ENCODE measurements at regions not wholly inside any gene's neighbourhood (a gene's known extent, or its start where the extent isn't known, plus 50 kb on each side); places are given as distances from the start of the nearest gene placed in this dataset.
"Not testable (repeated sequence)": the region's sequence is repeated elsewhere in the genome, so short reads cannot be mapped to it uniquely, and the experiment has no call there.

DNA sequence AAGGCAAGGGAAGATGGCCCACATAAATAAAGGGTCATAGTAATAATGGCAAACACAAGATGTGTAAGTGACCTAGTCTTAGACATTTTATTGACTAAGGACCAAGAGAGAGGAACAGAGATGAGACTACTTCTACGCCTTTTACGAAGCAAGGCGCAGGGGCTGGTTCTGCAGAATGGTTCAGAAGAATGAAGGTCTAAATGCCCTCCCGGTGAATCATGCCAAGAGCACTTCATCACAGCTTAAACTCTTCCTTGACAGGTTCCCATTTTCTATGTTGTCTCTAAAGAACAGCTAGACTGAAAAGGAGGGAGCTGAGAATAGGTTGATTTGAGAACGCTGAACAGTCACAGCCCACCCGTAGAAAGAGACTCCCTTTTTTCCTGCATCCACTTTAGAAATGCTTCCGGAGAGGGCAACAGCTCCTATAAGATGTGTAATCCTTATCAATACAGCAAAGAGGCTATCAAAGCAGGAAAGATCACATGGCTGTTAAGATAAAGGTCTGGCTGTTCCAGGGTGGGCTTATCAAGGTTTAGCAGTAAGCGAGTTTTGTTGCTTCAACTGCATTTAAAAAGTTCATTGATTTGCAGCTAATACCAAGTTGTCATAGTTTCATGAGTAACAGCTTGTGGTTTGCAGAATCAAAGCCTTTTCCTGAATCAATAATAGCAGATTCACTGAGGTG is 93.4 kb upstream of the AUTS2 start:
- no peak for DNase-seq (ENCODE audit: low read depth in 2 of 2, low spot score in 1 of 2)

DNA sequence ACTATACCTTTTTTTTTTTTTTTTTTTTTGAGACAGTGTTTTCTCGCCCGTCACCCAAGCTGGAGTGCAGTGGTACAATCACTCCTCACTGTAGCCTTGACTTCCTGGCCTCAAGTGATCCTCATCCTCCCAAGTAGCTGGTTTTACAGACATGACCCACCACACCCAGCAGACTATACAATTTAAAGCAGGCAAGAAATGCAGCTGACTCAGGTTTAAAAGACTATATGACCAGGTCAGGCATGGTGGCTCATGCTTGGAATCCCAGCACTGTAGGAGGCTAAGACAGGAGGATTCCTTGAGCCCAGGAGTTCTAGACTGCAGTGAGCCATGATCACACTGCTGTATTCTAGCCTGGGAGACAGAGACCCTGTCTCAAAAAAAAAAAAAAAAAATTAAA is 89.5 kb upstream of the AUTS2 start:
- no peak for DNase-seq (ENCODE audit: low read depth in 2 of 2, low spot score in 1 of 2)

GRCh38 chr7:69510114-69510513 is 88.2 kb upstream of the AUTS2 start:
- no peak for DNase-seq (ENCODE audit: low read depth in 2 of 2, low spot score in 1 of 2)

DNA sequence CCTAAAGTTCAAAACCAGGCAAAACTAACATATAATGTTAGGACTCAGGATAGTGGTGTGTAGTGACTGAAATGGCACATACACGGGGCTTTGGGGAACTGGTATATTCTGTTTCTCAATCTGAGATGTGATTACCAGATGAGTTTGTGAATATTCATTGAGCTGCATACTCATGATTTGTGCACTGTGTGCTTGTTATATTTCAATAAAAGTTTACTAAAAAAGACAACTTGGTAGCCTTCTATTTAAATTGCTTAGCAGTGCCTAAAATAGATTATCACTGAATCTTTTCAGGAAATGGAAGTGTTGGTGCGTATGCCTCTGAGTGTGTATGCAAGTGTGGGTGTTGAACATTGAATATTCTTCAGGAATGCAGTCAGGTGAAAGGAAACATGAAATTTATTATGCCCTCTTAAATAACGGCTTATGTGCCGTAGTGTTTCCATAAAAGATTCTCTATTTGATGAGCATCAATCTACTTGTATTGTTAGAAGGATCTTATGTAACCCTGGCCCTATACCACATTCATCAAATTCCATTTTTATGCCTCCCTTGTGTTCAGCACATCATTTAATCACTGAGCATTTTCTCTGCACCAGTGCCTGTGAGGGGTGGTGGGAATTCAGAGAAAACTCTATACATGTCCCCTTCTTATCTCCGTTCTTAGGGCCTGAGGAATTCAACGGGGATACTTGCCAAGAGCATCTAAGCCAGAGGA is 82.6 kb upstream of the AUTS2 start:
- no peak for DNase-seq (ENCODE audit: low read depth in 2 of 2, low spot score in 1 of 2)

- DNase-seq (ENCODE audit: low read depth in 2 of 2, low spot score in 1 of 2) = no peak
These were observed 81.9 kb upstream of the AUTS2 start for GRCh38 chr7:69516238-69516820.

- DNase-seq (ENCODE audit: low read depth in 2 of 2, low spot score in 1 of 2) = no peak
These were observed 80.1 kb upstream of the AUTS2 start for GRCh38 chr7:69517985-69518704.

GRCh38 chr7:69518705-69519077 is 79.6 kb upstream of the AUTS2 start:
- DNase-seq (ENCODE audit: low read depth in 2 of 2, low spot score in 1 of 2) = no peak

DNA sequence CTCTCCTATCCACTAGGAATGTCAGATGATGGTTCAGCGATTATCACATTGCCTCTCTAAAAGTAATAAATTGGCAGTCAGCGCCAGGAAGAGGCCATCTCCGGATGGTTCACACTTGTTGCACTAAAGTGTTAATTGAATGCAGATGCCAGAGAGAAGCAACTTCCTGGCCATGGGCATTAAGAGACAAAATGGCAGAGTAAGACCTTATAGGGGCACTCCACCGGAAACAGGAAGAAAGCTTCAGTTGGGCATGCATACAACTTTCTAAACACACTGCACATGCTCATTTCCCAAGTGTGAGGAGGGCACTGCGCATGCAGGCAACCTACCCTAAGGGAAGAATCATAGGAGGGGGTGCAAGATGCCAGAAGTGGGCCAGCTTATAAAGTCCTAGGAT is 71.7 kb upstream of the AUTS2 start:
- DNase-seq (ENCODE audit: low read depth in 2 of 2, low spot score in 1 of 2) = no peak

DNA sequence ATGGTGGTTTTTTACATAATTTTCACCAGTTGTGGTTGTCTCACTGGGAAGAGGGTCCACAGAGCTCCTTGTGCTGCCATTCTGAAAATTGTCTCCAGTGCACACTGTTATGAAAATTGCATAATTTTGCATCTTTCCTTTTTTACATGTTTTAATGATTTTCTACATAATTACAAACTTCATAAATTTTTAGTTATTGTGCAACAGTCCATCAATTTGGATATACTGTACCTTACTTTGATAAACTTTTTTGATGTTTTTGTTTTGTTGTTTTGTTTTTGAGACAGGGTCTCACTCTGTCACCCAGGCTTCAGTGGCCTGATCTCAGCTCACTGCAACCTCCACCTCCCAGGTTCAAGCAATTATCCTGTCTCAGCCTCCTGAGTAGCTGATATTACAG is 70.6 kb upstream of the AUTS2 start:
- DNase-seq (ENCODE audit: low read depth in 2 of 2, low spot score in 1 of 2) = no peak

GRCh38 chr7:69531050-69531449 is 67.2 kb upstream of the AUTS2 start:
- DNase-seq (ENCODE audit: low read depth in 2 of 2, low spot score in 1 of 2) = no peak

- no peak for DNase-seq (ENCODE audit: low read depth in 2 of 2, low spot score in 1 of 2)
These were observed 63.7 kb upstream of the AUTS2 start for GRCh38 chr7:69534461-69535041.

- DNase-seq (ENCODE audit: low read depth in 2 of 2, low spot score in 1 of 2) = no peak
These were observed 60.6 kb upstream of the AUTS2 start for GRCh38 chr7:69537691-69538090.

DNA sequence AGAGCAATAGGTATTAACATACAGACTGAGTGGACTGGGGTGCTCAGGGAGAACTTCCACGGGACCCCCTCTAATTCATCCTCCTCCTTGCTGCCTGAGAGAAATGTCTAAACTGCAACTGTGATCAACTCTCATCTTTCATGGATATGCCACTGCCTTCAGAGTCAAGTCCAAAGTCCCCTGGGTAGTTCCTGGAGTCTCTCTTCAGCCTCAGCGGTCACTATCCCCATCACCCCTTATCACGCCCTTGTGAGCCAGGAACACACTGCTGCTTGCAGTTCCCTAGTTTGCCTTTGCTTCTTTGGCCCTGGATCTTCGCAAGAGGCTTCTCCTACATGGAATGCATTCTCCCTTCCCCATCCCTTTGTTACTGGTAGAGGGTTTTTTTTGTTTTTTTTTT is 58.7 kb upstream of the AUTS2 start:
- no peak for DNase-seq (ENCODE audit: low read depth in 2 of 2, low spot score in 1 of 2)

GRCh38 chr7:69540287-69540686 is 58.0 kb upstream of the AUTS2 start:
- no peak for DNase-seq (ENCODE audit: low read depth in 2 of 2, low spot score in 1 of 2)

DNA sequence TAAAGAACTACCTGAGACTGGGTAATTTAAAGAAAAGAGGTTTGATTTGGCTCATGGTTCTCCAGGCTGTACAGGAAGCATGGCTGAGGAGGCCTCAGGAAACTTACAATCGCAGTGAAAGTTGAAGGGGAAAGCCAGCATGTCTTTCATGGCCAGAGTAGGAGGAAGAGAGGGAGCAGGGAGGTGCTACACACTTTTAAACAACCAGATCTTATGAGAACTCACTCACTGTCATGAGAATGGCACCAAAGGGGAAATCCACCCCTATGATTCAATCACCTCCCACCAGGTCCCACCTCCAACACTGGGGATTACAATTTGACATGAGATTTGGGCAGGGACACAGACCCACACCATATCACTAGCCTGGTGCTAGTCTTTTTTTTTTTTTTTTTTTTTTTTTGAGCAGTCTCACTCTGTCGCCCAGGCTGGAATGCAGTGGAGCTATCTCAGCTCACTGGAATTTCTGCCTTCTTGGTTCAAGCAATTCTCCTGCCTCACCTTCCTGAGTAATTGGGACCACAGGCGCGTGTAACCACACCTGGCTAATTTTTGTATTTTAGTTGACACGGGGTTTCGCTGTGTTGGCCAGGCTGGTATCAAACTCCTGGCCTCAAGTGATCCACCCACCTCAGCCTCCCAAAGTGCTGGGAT is 56.4 kb upstream of the AUTS2 start:
- not testable (repeated sequence) for DNase-seq (ENCODE audit: low read depth in 2 of 2, low spot score in 1 of 2)

DNA sequence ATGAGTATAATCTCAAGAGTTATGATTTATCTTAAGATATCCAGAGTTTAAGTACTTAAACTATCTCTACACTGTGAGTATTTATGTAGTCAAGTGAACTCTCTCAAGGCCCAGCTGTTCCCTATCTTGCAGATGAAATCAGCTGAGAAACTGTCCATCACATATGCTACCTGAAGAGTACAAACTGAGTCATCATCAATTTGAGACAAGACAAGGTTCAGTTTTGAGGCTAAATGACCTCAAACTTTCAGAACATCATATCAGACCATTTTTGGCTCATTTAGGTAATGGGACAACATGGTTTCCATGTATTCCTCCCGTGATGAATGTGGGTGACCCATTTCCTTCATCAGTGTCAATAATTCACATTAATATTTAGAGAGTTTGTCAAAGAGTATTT is 53.1 kb upstream of the AUTS2 start:
- no peak for DNase-seq (ENCODE audit: low read depth in 2 of 2, low spot score in 1 of 2)
